Smooth muscle cell (in vitro differentiated cells): ENCODE measurements at regions not wholly inside any gene's neighbourhood (a gene's known extent, or its start where the extent isn't known, plus 50 kb on each side); places are given as distances from the start of the nearest gene placed in this dataset.

Experiments used
- DNase-seq: peaks from one replicate; lab custom pipeline; 2025; ENCODE audit not compliant: unreplicated experiment; lab: John Stamatoyannopoulos, UW
- H2AFZ ChIP-seq: fragments of 200-600 bp; sonication (generic); 2 replicates; pipeline ENCODE4 v1.6.0; 2016; ENCODE audit warnings: antibody characterized with exemption, low read depth, mild to moderate bottlenecking
- H3F3A ChIP-seq: fragments of 200-600 bp; sonication (generic); 2 replicates; pipeline ENCODE4 v1.6.0; 2017; ENCODE audit warnings: antibody characterized with exemption, low read depth
- H3K27ac ChIP-seq: fragments of 200-600 bp; sonication (generic); 2 replicates; pipeline ENCODE4 v1.5.1; 2016; ENCODE audit warnings: low read depth, mild to moderate bottlenecking
- H3K27me3 ChIP-seq: fragments of 200-600 bp; sonication (generic); 2 replicates; pipeline ENCODE4 v1.6.1; 2016; ENCODE audit warnings: low read depth, mild to moderate bottlenecking
- H3K36me3 ChIP-seq: fragments of 200-600 bp; sonication (generic); 2 replicates; pipeline ENCODE4 v1.5.1; 2016; ENCODE audit warnings: low read depth
- H3K4me1 ChIP-seq: fragments of 200-600 bp; sonication (generic); 2 replicates; pipeline ENCODE4 v1.5.1; 2016; ENCODE audit warnings: low read depth
- H3K4me2 ChIP-seq: fragments of 200-600 bp; sonication (generic); 2 replicates; pipeline ENCODE4 v1.6.0; 2016; ENCODE audit warnings: mild to moderate bottlenecking
- H3K4me3 ChIP-seq: fragments of 200-600 bp; sonication (generic); 2 replicates; pipeline ENCODE4 v1.5.1; 2016; ENCODE audit warnings: mild to moderate bottlenecking
- H3K79me2 ChIP-seq: fragments of 200-600 bp; sonication (generic); 2 replicates; pipeline ENCODE4 v1.6.0; 2016; ENCODE audit warnings: low read depth, mild to moderate bottlenecking
- H3K9ac ChIP-seq: fragments of 200-600 bp; sonication (generic); 2 replicates; pipeline ENCODE4 v1.6.0; 2016; ENCODE audit warnings: low read depth
- H3K9me3 ChIP-seq: fragments of 200-600 bp; sonication (generic); replicated peaks from 2 replicates; pipeline ENCODE4 v1.5.1; 2016; ENCODE audit warnings: low read depth
- H4K20me1 ChIP-seq: fragments of 200-600 bp; sonication (generic); 2 replicates; pipeline ENCODE4 v1.6.0; 2016; ENCODE audit warnings: low read depth
- CTCF ChIP-seq: fragments of 200-600 bp; sonication (generic); IDR thresholded peaks from 2 replicates; pipeline ENCODE4 v1.5.1; 2017; ENCODE audit warnings: borderline replicate concordance, mild to moderate bottlenecking, antibody characterized with exemption; ENCODE audit not compliant: insufficient read depth, poor library complexity, severe bottlenecking
- WGBS: methylation state at CpG from one replicate; pipeline ENCODE4 v1.1.7; 2016; ENCODE audit warnings: low lambda C conversion rate; 5-methylcytosine and 5-hydroxymethylcytosine counted together

- Histone ChIP-seq H4K20me1 (no peaks in the 10 kb centered on the region), H3K4me1 (no peaks in the 10 kb centered on the region), H3K4me2 (no peak overlapping the region), H3K4me3 (no peak overlapping the region), H3K36me3 (no peaks in the 10 kb centered on the region), H3K9me3 (no peaks in the 10 kb centered on the region), H3K79me2 (no peaks in the 10 kb centered on the region), H3K27ac (no peak overlapping the region), H2AFZ (no peak overlapping the region), H3K9ac (no peak overlapping the region), H3F3A (no peaks in the 10 kb centered on the region), H3K27me3 (no peaks in the 10 kb centered on the region)
- TF ChIP-seq CTCF, result no peak
- no peak for DNase-seq
- 78% methylated on average over 2 of the region's 2 CpGs for WGBS
Observed at GRCh38 chr18:76307293-76307690, 187.8 kb downstream of the ZNF516 start.

GRCh38 chr18:76306685-76307292, 188.3 kb downstream of the ZNF516 start:
- no peak overlapping the region for H3K4me2 ChIP-seq
- no peaks in the 10 kb centered on the region for H3K79me2 ChIP-seq
- no peaks in the 10 kb centered on the region for H3F3A ChIP-seq
- H3K9ac ChIP-seq, result no peak overlapping the region
- no peaks in the 10 kb centered on the region for H3K9me3 ChIP-seq
- no peaks in the 10 kb centered on the region for H3K27me3 ChIP-seq
- no peaks in the 10 kb centered on the region for H3K4me1 ChIP-seq
- no peak overlapping the region for H3K4me3 ChIP-seq
- no peak overlapping the region for H2AFZ ChIP-seq
- no peak overlapping the region for H3K27ac ChIP-seq
- H3K36me3 ChIP-seq, result no peaks in the 10 kb centered on the region
- no peak for DNase-seq
- 81% methylated on average over 9 of the region's 9 CpGs for WGBS
- no peak for TF ChIP-seq CTCF
- H4K20me1 ChIP-seq, result no peaks in the 10 kb centered on the region

- Histone ChIP-seq H3F3A (no peaks in the 10 kb centered on the region), H3K27me3 (no peaks in the 10 kb centered on the region), H3K9me3 (no peaks in the 10 kb centered on the region), H3K9ac (no peak overlapping the region), H3K4me2 (no peak overlapping the region), H3K36me3 (no peaks in the 10 kb centered on the region), H3K4me1 (no peaks in the 10 kb centered on the region), H3K79me2 (no peaks in the 10 kb centered on the region), H3K4me3 (no peak overlapping the region), H2AFZ (no peak overlapping the region), H4K20me1 (no peaks in the 10 kb centered on the region), H3K27ac (no peak overlapping the region)
- DNase-seq, result no peak
- TF ChIP-seq CTCF, result no peak
- 91% methylated on average over 3 of the region's 3 CpGs for WGBS
Observed at GRCh38 chr18:76285866-76286265, 209.2 kb downstream of the ZNF516 start.

- no peak for DNase-seq
- Histone ChIP-seq H3K79me2 (no peaks in the 10 kb centered on the region), H3K36me3 (no peaks in the 10 kb centered on the region), H4K20me1 (no peaks in the 10 kb centered on the region), H2AFZ (no peak overlapping the region), H3K9ac (no peak overlapping the region), H3K4me2 (no peak overlapping the region), H3F3A (no peaks in the 10 kb centered on the region), H3K4me3 (no peak overlapping the region), H3K4me1 (no peaks in the 10 kb centered on the region), H3K9me3 (no peaks in the 10 kb centered on the region), H3K27me3 (no peaks in the 10 kb centered on the region), H3K27ac (no peak overlapping the region)
- no peak for TF ChIP-seq CTCF
- 50% methylated on average over 5 of the region's 5 CpGs for WGBS
Observed at GRCh38 chr18:76281565-76281964, 213.5 kb downstream of the ZNF516 start.
